GM19452 (cell line): ENCODE measurements at regions not wholly inside any gene's neighbourhood (a gene's known extent, or its start where the extent isn't known, plus 50 kb on each side); places are given as distances from the start of the nearest gene placed in this dataset.

ENCODE experiments used
- ATAC-seq: cut with Tn5 transposase; IDR thresholded peaks from one replicate; pipeline ENCODE4 v1.9.1; 2021; ENCODE audit not compliant: unreplicated experiment

GRCh38 chr7:32273297-32273696 lies 203.1 kb upstream of the PDE1C start:
- no peak for ATAC-seq

- ATAC-seq: no peak
These were observed 196.8 kb upstream of the PDE1C start for GRCh38 chr7:32266932-32267475.

- ATAC-seq: no peak
These were observed 194.6 kb upstream of the PDE1C start for GRCh38 chr7:32264702-32265284.

- ATAC-seq: no peak
These were observed 193.4 kb upstream of the PDE1C start for GRCh38 chr7:32263611-32264010.

- no peak for ATAC-seq
These were observed 192.1 kb upstream of the PDE1C start for GRCh38 chr7:32262315-32262714.

GRCh38 chr7:32259931-32260596 lies 189.9 kb upstream of the PDE1C start:
- peak; percentile 93 for ATAC-seq

GRCh38 chr7:32258265-32258664 lies 188.1 kb upstream of the PDE1C start:
- ATAC-seq: no peak

- no peak for ATAC-seq
These were observed 187.4 kb upstream of the PDE1C start for GRCh38 chr7:32257621-32258020.

GRCh38 chr7:32256811-32257210 lies 186.6 kb upstream of the PDE1C start:
- no peak for ATAC-seq

- no peak for ATAC-seq
These were observed 186.2 kb upstream of the PDE1C start for GRCh38 chr7:32256376-32256775.

- no peak for ATAC-seq
These were observed 184.8 kb upstream of the PDE1C start for GRCh38 chr7:32255036-32255435.

GRCh38 chr7:32253299-32253698 lies 183.1 kb upstream of the PDE1C start:
- ATAC-seq: no peak

- no peak for ATAC-seq
These were observed 181.5 kb upstream of the PDE1C start for GRCh38 chr7:32251659-32252058.

GRCh38 chr7:32250471-32251260 lies 180.5 kb upstream of the PDE1C start:
- ATAC-seq: no peak

- no peak for ATAC-seq
These were observed 179.8 kb upstream of the PDE1C start for GRCh38 chr7:32250003-32250402.

GRCh38 chr7:32248522-32248921 lies 178.3 kb upstream of the PDE1C start:
- no peak for ATAC-seq

GRCh38 chr7:32244806-32245345 lies 174.7 kb upstream of the PDE1C start:
- ATAC-seq: no peak

- no peak for ATAC-seq
These were observed 173.6 kb upstream of the PDE1C start for GRCh38 chr7:32243687-32244290.

- ATAC-seq: no peak
These were observed 172.2 kb upstream of the PDE1C start for GRCh38 chr7:32242436-32242835.

- no peak for ATAC-seq
These were observed 171.4 kb upstream of the PDE1C start for GRCh38 chr7:32241636-32242035.

- ATAC-seq: no peak
These were observed 169.6 kb upstream of the PDE1C start for GRCh38 chr7:32239764-32240163.
